ENCODE measurements at regions not wholly inside any gene's neighbourhood (a gene's known extent, or its start where the extent isn't known, plus 50 kb on each side); places are given as distances from the start of the nearest gene placed in this dataset.

- no peak for TF ChIP-seq CTCF (IDR thresholded peaks at IDR 0.05; ENCODE audit: unreplicated experiment in 3 of 3)
- Mint-ChIP-seq H3K4me3 (no peak overlapping the region), H3K36me3 (ENCODE audit: low read depth) (no peaks in the 10 kb centered on the region), H3K27ac (no peak overlapping the region), H3K9me3 (no peaks in the 10 kb centered on the region), H3K4me1 (no peaks in the 10 kb centered on the region), H3K27me3 (ENCODE audit: low read depth) (no peaks in the 10 kb centered on the region)
Observed at GRCh38 chr5:38093855-38094254, 164.5 kb upstream of the EGFLAM start.

- Mint-ChIP-seq H3K4me3 (no peak overlapping the region), H3K27me3 (ENCODE audit: low read depth) (peaks cover 4% of the 10 kb centered on the region), H3K4me1 (no peaks in the 10 kb centered on the region), H3K36me3 (ENCODE audit: low read depth) (no peaks in the 10 kb centered on the region), H3K27ac (no peak overlapping the region), H3K9me3 (peaks cover 5% of the 10 kb centered on the region)
- TF ChIP-seq CTCF (IDR thresholded peaks at IDR 0.05; ENCODE audit: unreplicated experiment in 3 of 3), result no peak
Observed at GRCh38 chr5:38086777-38087176, 171.6 kb upstream of the EGFLAM start.

DNA sequence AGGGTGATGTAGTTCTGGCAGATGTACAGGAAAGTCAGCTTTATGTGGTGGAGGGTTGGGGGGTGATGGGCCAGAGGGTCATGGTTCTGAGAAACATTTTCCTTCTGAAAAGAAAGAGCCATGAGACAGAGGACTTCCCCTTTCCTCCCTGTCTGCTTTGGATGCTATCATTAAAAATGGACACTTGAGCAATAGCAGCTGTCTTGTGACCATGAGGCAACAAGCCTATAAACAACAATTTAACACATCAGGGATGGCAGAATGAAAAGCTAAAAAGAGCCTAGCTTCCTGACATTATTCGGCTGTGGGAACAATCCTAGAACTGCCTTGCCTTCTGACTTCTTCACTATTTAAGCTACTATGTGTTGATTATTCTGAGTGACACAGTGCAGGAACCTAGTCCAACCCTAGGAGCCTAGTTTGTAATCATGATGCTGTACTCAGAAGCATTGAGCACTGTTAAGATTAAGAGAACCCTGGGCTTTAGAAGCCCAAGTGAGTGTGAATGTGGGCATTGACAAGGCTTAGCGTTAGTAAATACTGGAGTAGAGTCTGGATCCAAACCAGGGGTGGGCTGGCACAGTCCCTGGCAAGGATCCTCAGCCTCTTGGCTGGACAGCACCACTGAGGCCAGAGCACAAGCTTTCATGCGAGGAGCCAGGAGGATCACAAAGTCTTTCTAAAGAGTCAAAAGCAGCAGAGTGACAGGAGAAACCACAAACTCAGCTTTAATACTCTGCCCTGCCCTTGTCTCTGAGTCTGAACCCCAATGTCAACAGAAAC is 178.5 kb upstream of the EGFLAM start:
- no peak overlapping the region for H3K27ac Mint-ChIP-seq
- H3K4me1 Mint-ChIP-seq, result no peaks in the 10 kb centered on the region
- no peaks in the 10 kb centered on the region for H3K36me3 Mint-ChIP-seq (ENCODE audit: low read depth)
- peaks cover 5% of the 10 kb centered on the region for H3K9me3 Mint-ChIP-seq
- TF ChIP-seq CTCF (IDR thresholded peaks at IDR 0.05; ENCODE audit: unreplicated experiment in 3 of 3), result no peak
- H3K4me3 Mint-ChIP-seq, result no peak overlapping the region
- H3K27me3 Mint-ChIP-seq (ENCODE audit: low read depth), result no peaks in the 10 kb centered on the region

DNA sequence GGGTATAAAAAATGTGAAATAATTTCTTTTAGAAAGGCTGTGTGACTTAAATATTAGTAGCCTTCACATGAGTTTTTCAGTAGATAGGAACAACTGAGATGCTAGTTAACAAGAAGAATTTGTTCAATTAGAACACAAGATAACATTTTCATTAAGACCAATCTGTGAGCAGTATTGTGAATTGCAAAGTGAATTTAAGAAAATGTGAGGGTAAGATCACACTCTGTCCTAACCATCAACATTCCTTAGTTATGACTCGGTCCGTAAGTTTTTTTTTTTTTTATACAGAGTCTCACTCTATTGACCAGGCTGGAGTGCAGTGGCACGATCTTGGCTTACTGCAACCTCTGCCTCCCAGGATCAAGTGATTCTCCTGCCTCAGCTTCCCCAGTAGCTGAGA is 180.2 kb upstream of the EGFLAM start:
- TF ChIP-seq CTCF (IDR thresholded peaks at IDR 0.05; ENCODE audit: unreplicated experiment in 3 of 3), result no peak
- H3K27me3 Mint-ChIP-seq (ENCODE audit: low read depth), result no peaks in the 10 kb centered on the region
- H3K27ac Mint-ChIP-seq, result no peak overlapping the region

DNA sequence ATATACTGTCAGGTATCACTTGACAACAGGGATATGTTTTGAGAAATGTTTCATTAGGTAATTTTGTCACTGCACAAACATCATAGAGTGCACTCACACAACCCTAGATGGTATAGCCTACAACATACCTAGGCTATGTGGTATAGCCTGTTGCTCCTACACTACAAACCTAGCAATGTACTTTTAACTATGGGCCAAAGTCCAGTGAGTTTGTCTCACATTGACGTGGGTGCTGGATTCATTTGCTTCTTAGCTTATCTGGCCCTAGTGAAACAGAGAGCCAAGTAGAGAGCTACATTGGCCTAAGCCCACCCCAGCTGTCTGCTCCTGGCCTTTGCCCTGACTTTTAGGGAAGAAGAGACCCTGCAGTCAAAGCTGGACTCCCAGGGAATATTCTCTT is 180.7 kb upstream of the EGFLAM start:
- no peaks in the 10 kb centered on the region for H3K27me3 Mint-ChIP-seq (ENCODE audit: low read depth)
- H3K4me3 Mint-ChIP-seq, result no peak overlapping the region
- H3K27ac Mint-ChIP-seq, result no peak overlapping the region
- H3K9me3 Mint-ChIP-seq, result no peaks in the 10 kb centered on the region
- no peaks in the 10 kb centered on the region for H3K4me1 Mint-ChIP-seq
- no peaks in the 10 kb centered on the region for H3K36me3 Mint-ChIP-seq (ENCODE audit: low read depth)
- TF ChIP-seq CTCF (IDR thresholded peaks at IDR 0.05; ENCODE audit: unreplicated experiment in 3 of 3), result no peak

More for the DNA sequence above, 180.2 kb upstream of the EGFLAM start:
- no peaks in the 10 kb centered on the region for H3K36me3 Mint-ChIP-seq (ENCODE audit: low read depth)
- H3K4me3 Mint-ChIP-seq, result no peak overlapping the region
- H3K4me1 Mint-ChIP-seq, result no peaks in the 10 kb centered on the region
- peaks cover 2% of the 10 kb centered on the region for H3K9me3 Mint-ChIP-seq

Data from nephron (organoid).